HG02981 (cell line): ENCODE measurements at regions not wholly inside any gene's neighbourhood (a gene's known extent, or its start where the extent isn't known, plus 50 kb on each side); places are given as distances from the start of the nearest gene placed in this dataset.

ENCODE experiments used
- ATAC-seq: cut with Tn5 transposase; IDR thresholded peaks from one replicate; pipeline ENCODE4 v1.9.1; 2021; ENCODE audit warnings: mild to moderate bottlenecking, moderate library complexity; ENCODE audit not compliant: unreplicated experiment

- no peak for ATAC-seq
Measured at GRCh38 chr20:22470620-22471026, 113.7 kb downstream of the FOXA2 start.

GRCh38 chr20:22466447-22467171 is 117.8 kb downstream of the FOXA2 start:
- ATAC-seq, result no peak

- no peak for ATAC-seq
Measured at GRCh38 chr20:22465622-22466446, 118.5 kb downstream of the FOXA2 start.

GRCh38 chr20:22464312-22465003 is 119.9 kb downstream of the FOXA2 start:
- ATAC-seq, result no peak

GRCh38 chr20:22462975-22463914 is 121.1 kb downstream of the FOXA2 start:
- no peak for ATAC-seq

GRCh38 chr20:22460803-22461202 is 123.6 kb downstream of the FOXA2 start:
- ATAC-seq, result no peak

- ATAC-seq, result no peak
Measured at GRCh38 chr20:22460231-22460630, 124.1 kb downstream of the FOXA2 start.

GRCh38 chr20:22459754-22460153 is 124.6 kb downstream of the FOXA2 start:
- no peak for ATAC-seq

- no peak for ATAC-seq
Measured at GRCh38 chr20:22456109-22456508, 128.3 kb downstream of the FOXA2 start.

- ATAC-seq, result no peak
Measured at GRCh38 chr20:22455259-22455658, 129.1 kb downstream of the FOXA2 start.

- ATAC-seq, result no peak
Measured at GRCh38 chr20:22453244-22454080, 130.9 kb downstream of the FOXA2 start.

GRCh38 chr20:22452442-22453011 is 131.8 kb downstream of the FOXA2 start:
- no peak for ATAC-seq

- ATAC-seq, result no peak
Measured at GRCh38 chr20:22450537-22450936, 133.8 kb downstream of the FOXA2 start.

- no peak for ATAC-seq
Measured at GRCh38 chr20:22449188-22449973, 135.0 kb downstream of the FOXA2 start.

GRCh38 chr20:22447447-22447778 is 137.0 kb downstream of the FOXA2 start:
- no peak for ATAC-seq

- ATAC-seq, result no peak
Measured at GRCh38 chr20:22446613-22447446, 137.5 kb downstream of the FOXA2 start.

GRCh38 chr20:22442318-22442717 is 142.1 kb downstream of the FOXA2 start:
- ATAC-seq, result no peak

- ATAC-seq, result no peak
Measured at GRCh38 chr20:22438926-22439325, 145.4 kb downstream of the FOXA2 start.
